ENCODE measurements at regions not wholly inside any gene's neighbourhood (a gene's known extent, or its start where the extent isn't known, plus 50 kb on each side); places are given as distances from the start of the nearest gene placed in this dataset.

GRCh38 chr16:59180083-59180476 is 446.0 kb upstream of the GOT2 start (continued):
- TF ChIP-seq KIAA2018 (CRISPR knock-in tag; IDR thresholded peaks at IDR 0.05; ENCODE audit: borderline replicate concordance): no peak
- no peak for TF ChIP-seq ZBTB42 (CRISPR knock-in tag; IDR thresholded peaks at IDR 0.05)
- TF ChIP-seq ZBTB37 (CRISPR knock-in tag; IDR thresholded peaks at IDR 0.05): no peak
- no peak for TF ChIP-seq CSRNP1 (CRISPR knock-in tag; IDR thresholded peaks at IDR 0.05)
- no peak for TF ChIP-seq ZSCAN5A (CRISPR knock-in tag; IDR thresholded peaks at IDR 0.05; ENCODE audit: borderline replicate concordance)
- no peak for TF ChIP-seq HNRNPUL1 (IDR thresholded peaks at IDR 0.05; ENCODE audit: low read depth, low read length)
- no peak for TF ChIP-seq SATB2 (CRISPR knock-in tag; IDR thresholded peaks at IDR 0.05)
- no peak for TF ChIP-seq HOXA3 (CRISPR knock-in tag; IDR thresholded peaks at IDR 0.05)
- TF ChIP-seq SYNCRIP (IDR thresholded peaks at IDR 0.05; ENCODE audit: insufficient read depth, low read depth, low read length): no peak
- no peak for TF ChIP-seq SMARCC2 (IDR thresholded peaks at IDR 0.05)
- TF ChIP-seq ZNF775 (CRISPR knock-in tag; IDR thresholded peaks at IDR 0.05; ENCODE audit: borderline replicate concordance): no peak
- TF ChIP-seq RORA (CRISPR knock-in tag; IDR thresholded peaks at IDR 0.05): no peak
- TF ChIP-seq THRA (CRISPR knock-in tag; IDR thresholded peaks at IDR 0.05; ENCODE audit: borderline replicate concordance): no peak
- TF ChIP-seq ATF2 (CRISPR knock-in tag; IDR thresholded peaks at IDR 0.05): no peak

All from HepG2 (cell line).